VCaP (cell line): ENCODE measurements at regions not wholly inside any gene's neighbourhood (a gene's known extent, or its start where the extent isn't known, plus 50 kb on each side); places are given as distances from the start of the nearest gene placed in this dataset.

Source experiments
- H3K27ac ChIP-seq: fragments of 450-650 bp; 2 replicates; pipeline ENCODE4 v1.5.1; 2017
- TF ChIP-seq, protein P1 (sequence below): fragments of 450-650 bp; conservative IDR thresholded peaks from 2 replicates; pipeline ENCODE4 v1.5.1; 2017; ENCODE audit warnings: mild to moderate bottlenecking, moderate library complexity

DNA sequence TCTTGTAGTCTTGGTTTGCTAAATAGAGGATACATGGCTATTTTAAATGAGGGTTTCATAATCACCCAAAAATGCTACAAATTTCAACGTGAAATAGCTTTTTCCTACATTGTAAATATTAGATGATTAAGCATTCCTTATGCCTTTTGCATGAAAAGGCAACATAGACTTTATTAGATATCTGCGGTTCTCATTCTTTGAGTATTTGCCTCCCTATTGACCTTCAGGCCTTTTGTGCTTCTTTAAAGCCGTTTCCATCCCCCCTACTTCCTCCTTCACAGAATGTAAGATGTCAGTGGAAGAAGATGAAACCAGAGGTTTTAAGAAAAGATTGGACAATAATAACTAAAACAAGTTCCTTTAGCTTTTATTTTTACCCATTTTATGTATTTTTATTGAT, 144.1 kb downstream of the UBE2E3 start:
- no peak overlapping the region for H3K27ac ChIP-seq
- TF ChIP-seq, protein P1, sequence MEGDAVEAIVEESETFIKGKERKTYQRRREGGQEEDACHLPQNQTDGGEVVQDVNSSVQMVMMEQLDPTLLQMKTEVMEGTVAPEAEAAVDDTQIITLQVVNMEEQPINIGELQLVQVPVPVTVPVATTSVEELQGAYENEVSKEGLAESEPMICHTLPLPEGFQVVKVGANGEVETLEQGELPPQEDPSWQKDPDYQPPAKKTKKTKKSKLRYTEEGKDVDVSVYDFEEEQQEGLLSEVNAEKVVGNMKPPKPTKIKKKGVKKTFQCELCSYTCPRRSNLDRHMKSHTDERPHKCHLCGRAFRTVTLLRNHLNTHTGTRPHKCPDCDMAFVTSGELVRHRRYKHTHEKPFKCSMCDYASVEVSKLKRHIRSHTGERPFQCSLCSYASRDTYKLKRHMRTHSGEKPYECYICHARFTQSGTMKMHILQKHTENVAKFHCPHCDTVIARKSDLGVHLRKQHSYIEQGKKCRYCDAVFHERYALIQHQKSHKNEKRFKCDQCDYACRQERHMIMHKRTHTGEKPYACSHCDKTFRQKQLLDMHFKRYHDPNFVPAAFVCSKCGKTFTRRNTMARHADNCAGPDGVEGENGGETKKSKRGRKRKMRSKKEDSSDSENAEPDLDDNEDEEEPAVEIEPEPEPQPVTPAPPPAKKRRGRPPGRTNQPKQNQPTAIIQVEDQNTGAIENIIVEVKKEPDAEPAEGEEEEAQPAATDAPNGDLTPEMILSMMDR, result no peak

DNA sequence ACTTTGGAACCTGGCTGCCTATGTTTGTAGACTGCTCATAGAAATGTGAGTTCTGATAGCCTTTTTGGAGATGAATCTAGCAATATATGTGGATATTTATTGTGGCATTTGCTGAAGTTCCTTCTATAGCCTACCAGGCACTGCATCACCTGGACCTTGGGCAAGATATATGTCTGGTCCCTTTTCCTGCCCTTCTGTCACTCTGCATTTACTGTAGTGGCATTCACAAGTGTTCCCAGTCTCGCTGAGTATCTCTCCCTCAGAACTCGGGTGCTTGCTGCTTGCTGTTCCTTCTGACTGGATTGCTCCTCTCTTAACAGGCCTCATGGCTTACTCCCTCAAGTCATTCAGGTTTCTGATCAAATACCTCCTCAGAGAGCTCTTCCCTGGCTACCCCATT, 145.0 kb downstream of the UBE2E3 start:
- TF ChIP-seq, protein P1, result no peak
- H3K27ac ChIP-seq, result no peak overlapping the region

DNA sequence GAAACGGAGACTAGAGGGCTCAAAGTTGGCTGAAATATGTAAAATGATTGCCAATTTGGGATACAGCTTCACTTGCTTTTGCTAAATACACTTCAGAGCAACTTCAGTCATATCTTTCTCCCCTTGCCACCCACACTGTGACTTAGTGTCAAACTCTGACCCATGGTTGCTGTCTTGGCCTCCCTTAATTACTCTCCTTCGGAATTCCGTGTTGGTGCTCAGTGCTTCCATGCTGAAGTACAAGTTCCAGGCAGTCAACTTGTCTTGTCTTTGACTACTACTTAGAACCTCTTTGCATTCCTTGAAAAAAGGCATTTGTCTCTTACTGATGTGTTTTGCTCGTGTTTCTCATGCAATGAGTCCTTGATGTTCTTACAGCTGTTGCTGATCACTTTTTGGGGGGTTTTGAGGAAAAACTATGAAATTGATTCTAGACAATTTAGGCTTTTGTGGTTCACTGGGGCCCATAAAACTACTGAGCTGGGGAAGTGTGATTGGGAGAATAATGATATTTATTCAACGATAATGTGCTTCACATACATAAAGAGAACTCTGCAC, 146.0 kb downstream of the UBE2E3 start:
- H3K27ac ChIP-seq, result no peak overlapping the region

DNA sequence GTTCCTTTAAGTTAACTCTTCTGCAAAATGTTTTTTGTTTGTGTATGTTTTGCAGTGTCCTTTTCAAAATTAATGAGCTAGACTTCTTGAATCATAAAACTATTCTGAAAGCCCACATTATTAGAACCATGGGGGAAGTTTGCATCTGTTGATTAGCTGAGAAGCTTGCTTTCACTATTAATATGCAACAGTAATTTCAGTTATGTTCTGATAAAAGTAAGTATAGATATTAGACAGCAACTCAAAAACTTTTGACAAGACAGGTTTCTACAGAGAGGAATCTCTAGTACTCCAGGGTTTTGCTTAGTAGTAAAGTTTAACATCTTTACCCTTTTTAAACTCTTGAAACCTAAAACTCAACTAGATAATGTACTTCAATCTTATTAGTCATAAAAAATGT, 147.8 kb downstream of the UBE2E3 start:
- no peak overlapping the region for H3K27ac ChIP-seq
- TF ChIP-seq, protein P1, result no peak

More for the DNA sequence above, 146.0 kb downstream of the UBE2E3 start:
- TF ChIP-seq, protein P1, result no peak

GRCh38 chr2:181129364-181130056, 149.1 kb downstream of the UBE2E3 start:
- TF ChIP-seq, protein P1, result no peak
- no peak overlapping the region for H3K27ac ChIP-seq

DNA sequence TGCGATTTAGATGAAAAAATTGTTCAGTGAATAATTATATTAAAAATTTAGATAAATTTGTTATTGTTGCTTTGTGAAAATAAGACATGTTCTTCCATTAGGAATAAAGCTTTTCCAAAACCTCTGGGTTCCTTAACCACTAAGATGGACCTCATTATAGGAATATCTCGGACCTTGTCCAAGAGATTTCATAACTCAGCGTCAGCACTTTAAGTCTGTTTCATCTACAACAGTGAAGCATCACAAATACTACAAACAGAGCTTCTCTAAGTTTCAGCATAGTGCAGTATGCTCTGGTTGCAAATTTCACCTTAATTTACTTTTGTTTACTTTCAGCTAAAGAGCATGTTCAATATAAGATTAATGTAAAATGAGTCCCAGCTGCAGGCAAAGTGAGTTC, 150.3 kb downstream of the UBE2E3 start:
- TF ChIP-seq, protein P1, result no peak
- no peak overlapping the region for H3K27ac ChIP-seq

GRCh38 chr2:181131584-181131983, 151.2 kb downstream of the UBE2E3 start:
- no peak overlapping the region for H3K27ac ChIP-seq
- TF ChIP-seq, protein P1, result no peak
